C4-2B (cell line): ENCODE measurements at regions not wholly inside any gene's neighbourhood (a gene's known extent, or its start where the extent isn't known, plus 50 kb on each side); places are given as distances from the start of the nearest gene placed in this dataset.

Source experiments
- CTCF ChIP-seq: fragments of 450-650 bp; conservative IDR thresholded peaks from 2 replicates; pipeline ENCODE4 v1.5.1; 2017; ENCODE audit warnings: mild to moderate bottlenecking
- ZFX ChIP-seq: fragments of 450-650 bp; IDR thresholded peaks from 2 replicates; pipeline ENCODE4 v1.6.1; 2017

DNA sequence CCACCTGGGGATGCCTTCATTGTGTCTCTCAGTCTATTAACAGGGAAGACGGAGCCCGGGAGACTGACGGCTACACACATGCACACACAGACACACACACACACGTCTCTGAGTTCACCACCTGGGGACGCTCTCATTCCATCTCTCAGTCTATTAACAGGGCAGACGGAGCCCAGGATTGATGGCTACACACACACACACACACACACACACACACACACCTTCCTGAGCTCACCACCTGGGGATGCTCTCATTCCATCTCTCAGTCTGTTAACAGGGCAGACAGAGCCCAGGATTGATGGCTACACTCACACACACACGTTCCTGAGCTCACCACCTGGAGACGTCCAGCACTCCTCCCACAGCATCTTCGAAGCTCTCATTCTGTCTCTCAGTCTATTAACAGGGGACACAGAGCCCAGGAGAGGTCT, 143.9 kb downstream of the OR4M2 start:
- peak; percentile 24 for TF ChIP-seq CTCF
- TF ChIP-seq ZFX, result no peak
